AG04450 (cell line): ENCODE measurements at regions not wholly inside any gene's neighbourhood (a gene's known extent, or its start where the extent isn't known, plus 50 kb on each side); places are given as distances from the start of the nearest gene placed in this dataset.

Experiments used
- CTCF ChIA-PET: fragments of 300-600, 350-600 bp; formaldehyde crosslinking; extraction: SDS; loops from one replicate; lab custom pipeline; 2022; ENCODE audit warnings: antibody characterized with exemption, inconsistent platforms; lab: Charles Lee
- POLR2A ChIA-PET: fragments of 350-600 bp; formaldehyde crosslinking; extraction: SDS; loops from one replicate; lab custom pipeline; 2021; ENCODE audit warnings: antibody characterized with exemption, inconsistent platforms; lab: Yijun Ruan, JAX
- DNase-seq: peaks from one replicate; pipeline ENCODE4 v3.0.0-alpha.2; 2011; ENCODE audit warnings: low read depth, low spot score
- H3K27ac ChIP-seq: one replicate; pipeline ENCODE4 v1.5.1; 2012; ENCODE audit warnings: low read depth, low read length, control low read depth
- H3K27me3 ChIP-seq: one replicate; pipeline ENCODE4 v1.6.0; 2012; ENCODE audit warnings: low read length; ENCODE audit not compliant: control insufficient read depth, insufficient read depth
- H3K4me3 ChIP-seq: 2 replicates; pipeline ENCODE4 v1.5.1; 2011; ENCODE audit warnings: mild to moderate bottlenecking, low read depth, low read length, control low read depth
- H3K9me3 ChIP-seq: 2 replicates; pipeline ENCODE4 v1.5.1; 2012; ENCODE audit warnings: low read length; ENCODE audit not compliant: control insufficient read depth, insufficient read depth
- TF ChIP-seq, protein P1 (sequence below): IDR thresholded peaks from 2 replicates; pipeline ENCODE4 v1.5.1; 2011; ENCODE audit warnings: low read depth, low read length, control low read depth, inconsistent platforms

DNA sequence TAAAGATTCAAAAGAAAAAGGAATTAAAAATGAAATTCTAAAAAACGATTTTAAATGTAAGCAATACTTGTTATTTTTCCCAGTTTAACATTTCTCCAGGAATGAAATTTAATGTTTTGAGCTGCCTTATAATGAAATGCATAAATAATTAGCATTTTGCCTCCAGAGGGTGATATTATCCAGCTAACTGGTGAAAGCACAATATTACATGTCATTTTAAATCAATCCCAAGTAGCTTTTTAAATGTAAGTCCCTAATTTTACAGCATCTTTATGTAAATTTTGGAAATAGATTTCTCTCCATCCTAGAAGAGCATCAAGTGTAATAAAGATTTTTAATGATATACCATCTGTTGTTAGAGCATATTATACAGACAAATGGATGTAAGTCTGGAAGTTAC lies 139.1 kb upstream of the P2RY1 start:
- TF ChIP-seq, protein P1, sequence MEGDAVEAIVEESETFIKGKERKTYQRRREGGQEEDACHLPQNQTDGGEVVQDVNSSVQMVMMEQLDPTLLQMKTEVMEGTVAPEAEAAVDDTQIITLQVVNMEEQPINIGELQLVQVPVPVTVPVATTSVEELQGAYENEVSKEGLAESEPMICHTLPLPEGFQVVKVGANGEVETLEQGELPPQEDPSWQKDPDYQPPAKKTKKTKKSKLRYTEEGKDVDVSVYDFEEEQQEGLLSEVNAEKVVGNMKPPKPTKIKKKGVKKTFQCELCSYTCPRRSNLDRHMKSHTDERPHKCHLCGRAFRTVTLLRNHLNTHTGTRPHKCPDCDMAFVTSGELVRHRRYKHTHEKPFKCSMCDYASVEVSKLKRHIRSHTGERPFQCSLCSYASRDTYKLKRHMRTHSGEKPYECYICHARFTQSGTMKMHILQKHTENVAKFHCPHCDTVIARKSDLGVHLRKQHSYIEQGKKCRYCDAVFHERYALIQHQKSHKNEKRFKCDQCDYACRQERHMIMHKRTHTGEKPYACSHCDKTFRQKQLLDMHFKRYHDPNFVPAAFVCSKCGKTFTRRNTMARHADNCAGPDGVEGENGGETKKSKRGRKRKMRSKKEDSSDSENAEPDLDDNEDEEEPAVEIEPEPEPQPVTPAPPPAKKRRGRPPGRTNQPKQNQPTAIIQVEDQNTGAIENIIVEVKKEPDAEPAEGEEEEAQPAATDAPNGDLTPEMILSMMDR: no peak
- Histone ChIP-seq H3K27ac (no peak overlapping the region), H3K9me3 (no peaks in the 10 kb centered on the region), H3K27me3 (no peaks in the 10 kb centered on the region), H3K4me3 (no peak overlapping the region)
- DNase-seq: no peak
- POLR2A ChIA-PET: no interaction called here
- CTCF ChIA-PET: no interaction called here

DNA sequence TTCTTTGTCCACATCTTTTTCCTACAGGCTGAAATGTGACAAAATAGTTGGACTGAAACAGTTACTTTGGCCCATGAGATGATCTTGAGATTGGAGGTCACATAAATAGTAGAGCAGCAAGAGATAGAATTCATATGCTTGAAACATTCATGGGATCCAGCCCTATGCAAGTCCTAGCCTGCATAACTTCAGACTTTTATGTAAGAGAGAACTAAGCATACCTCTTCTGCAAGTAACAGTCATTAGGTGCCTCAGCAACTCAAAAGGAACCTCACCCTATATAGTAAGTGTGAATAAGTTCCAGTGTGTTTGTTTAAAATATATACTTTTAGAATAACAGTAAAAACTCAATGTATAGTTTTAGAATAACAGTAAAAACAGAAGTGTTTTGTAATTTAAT lies 138.0 kb upstream of the P2RY1 start:
- ChIA-PET POLR2A (no interaction called here), CTCF (no interaction called here)
- TF ChIP-seq, protein P1: no peak
- H3K27ac ChIP-seq: no peak overlapping the region
- no peaks in the 10 kb centered on the region for H3K9me3 ChIP-seq
- no peaks in the 10 kb centered on the region for H3K27me3 ChIP-seq
- no peak for DNase-seq
- no peak overlapping the region for H3K4me3 ChIP-seq

DNA sequence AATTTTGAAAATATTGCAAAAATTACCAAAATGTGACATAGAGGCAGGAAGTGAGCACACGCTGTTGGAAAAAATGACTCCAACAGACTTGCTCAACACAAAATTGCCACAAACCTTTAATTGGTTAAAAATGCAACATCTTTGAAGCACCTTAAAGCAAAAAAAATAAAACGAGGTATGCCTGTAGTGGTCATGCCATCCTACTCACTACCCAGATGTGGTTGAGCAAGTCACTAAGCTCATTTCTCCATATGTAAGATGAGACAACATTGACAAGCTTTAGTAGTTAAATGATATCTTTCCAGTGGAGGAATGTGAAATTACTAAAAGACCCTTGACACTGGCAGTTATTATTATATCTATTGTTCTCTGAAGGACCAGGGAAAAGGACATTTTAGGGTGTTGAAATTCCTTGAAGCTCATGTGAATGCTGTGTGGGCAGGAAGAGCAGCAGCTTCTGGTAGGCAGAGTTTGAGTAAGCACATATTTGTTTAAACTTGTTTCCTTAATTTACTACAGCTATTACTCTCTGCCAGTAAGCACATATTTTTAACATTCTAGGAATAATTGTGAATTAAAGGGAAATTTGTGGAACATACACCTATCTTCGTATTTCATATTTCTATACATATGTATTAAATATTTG lies 131.6 kb upstream of the P2RY1 start:
- Histone ChIP-seq H3K27me3 (no peaks in the 10 kb centered on the region), H3K4me3 (no peak overlapping the region), H3K9me3 (no peaks in the 10 kb centered on the region), H3K27ac (no peak overlapping the region)
- DNase-seq: no peak
- TF ChIP-seq, protein P1: no peak
- ChIA-PET POLR2A (no interaction called here), CTCF (no interaction called here)

DNA sequence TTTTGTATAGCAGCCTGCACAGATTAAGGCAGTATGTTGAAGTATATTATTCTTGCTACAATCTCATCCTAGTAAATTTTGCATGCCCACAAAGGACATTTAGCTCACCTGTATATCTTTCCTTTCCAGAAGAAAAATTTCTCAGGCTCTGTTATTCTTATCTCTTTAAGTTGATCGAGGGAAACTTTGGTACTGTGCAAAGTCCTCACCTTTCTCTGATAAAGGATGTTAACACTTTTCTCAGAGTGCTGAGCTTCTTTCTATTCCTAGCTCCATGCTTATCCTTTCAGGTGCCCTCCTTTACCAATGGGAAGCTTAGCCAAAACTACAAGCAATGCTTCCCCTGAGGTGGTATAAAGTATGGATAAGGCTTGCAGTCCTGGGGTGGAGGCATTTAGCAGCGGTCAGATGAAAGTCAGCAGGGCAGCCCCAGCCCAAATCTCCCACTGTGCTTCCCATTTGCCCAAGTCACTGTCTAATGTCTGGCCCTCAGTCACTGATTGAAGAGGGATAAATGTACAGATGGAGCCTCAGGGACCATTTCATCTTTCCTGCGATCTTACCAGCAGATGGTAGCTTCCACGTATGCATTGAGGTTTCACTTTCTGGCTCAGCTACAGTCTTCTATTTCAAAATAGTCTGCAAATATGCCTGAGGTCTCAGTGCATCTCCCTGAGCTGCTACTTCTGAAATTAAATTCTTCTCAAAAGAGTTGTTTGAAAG lies 127.8 kb upstream of the P2RY1 start:
- CTCF ChIA-PET: no interaction called here
- DNase-seq: no peak

DNA sequence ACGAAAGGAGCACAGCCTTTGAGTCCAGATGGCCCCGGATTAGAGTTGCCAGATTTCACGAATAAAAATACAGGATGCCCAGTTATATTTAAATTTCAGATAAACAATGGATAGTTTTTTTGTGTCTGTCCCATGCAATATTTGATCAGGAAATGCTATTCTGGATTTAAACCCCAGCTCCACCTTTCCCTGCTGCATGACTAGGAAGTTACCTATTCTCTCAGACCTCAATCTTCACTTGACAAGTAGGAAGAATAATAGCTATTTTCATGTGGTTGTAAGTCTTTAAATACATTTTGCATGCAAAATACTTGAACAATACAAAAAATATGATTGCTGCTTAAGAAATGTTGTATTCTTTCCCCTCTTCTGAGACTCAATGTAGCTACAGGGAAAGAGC lies 125.3 kb upstream of the P2RY1 start:
- ChIA-PET POLR2A (no interaction called here), CTCF (no interaction called here)

More for the DNA sequence above, 127.8 kb upstream of the P2RY1 start:
- TF ChIP-seq, protein P1: no peak
- Histone ChIP-seq H3K27me3 (no peaks in the 10 kb centered on the region), H3K27ac (no peak overlapping the region), H3K9me3 (no peaks in the 10 kb centered on the region), H3K4me3 (no peak overlapping the region)
- POLR2A ChIA-PET: no interaction called here

More for the DNA sequence above, 125.3 kb upstream of the P2RY1 start:
- TF ChIP-seq, protein P1: no peak
- Histone ChIP-seq H3K27me3 (no peaks in the 10 kb centered on the region), H3K9me3 (no peaks in the 10 kb centered on the region), H3K4me3 (no peak overlapping the region), H3K27ac (no peak overlapping the region)
- no peak for DNase-seq
